Left renal cortex interstitium (tissue), 4 donors: ENCODE measurements at regions not wholly inside any gene's neighbourhood (a gene's known extent, or its start where the extent isn't known, plus 50 kb on each side); places are given as distances from the start of the nearest gene placed in this dataset.
"Not testable (repeated sequence)": the region's sequence is repeated elsewhere in the genome, so short reads cannot be mapped to it uniquely, and the experiment has no call there.

Experiments
- DNase-seq, 4 donors: peaks; one replicate each; pipeline ENCODE4 v3.0.0-alpha.2; 2013; ENCODE audit warnings: low read depth in 4 of 4, low spot score in 2 of 4, missing footprints in 1 of 4

- peak in 3 of 4 donors; percentile 49 to 79 (median 55) for DNase-seq
These were observed 89.4 kb downstream of the ANXA2R start for GRCh38 chr5:42950456-42951292.

- no peak for DNase-seq
These were observed 90.0 kb downstream of the ANXA2R start for GRCh38 chr5:42950116-42950455.

- no peak for DNase-seq
These were observed 90.6 kb downstream of the ANXA2R start for GRCh38 chr5:42949348-42950115.

GRCh38 chr5:42948961-42949347 lies 91.2 kb downstream of the ANXA2R start:
- no peak for DNase-seq

- DNase-seq: no peak
These were observed 95.1 kb downstream of the ANXA2R start for GRCh38 chr5:42944989-42945388.

GRCh38 chr5:42943931-42944631 lies 96.0 kb downstream of the ANXA2R start:
- no peak for DNase-seq

- no peak for DNase-seq
These were observed 99.3 kb downstream of the ANXA2R start for GRCh38 chr5:42940853-42941252.

- DNase-seq: not testable (repeated sequence)
These were observed 108.1 kb downstream of the ANXA2R start for GRCh38 chr5:42932011-42932410.

- not testable (repeated sequence) for DNase-seq
These were observed 108.7 kb downstream of the ANXA2R start for GRCh38 chr5:42931451-42931850.

- no peak for DNase-seq
These were observed 109.2 kb downstream of the ANXA2R start for GRCh38 chr5:42930934-42931333.

GRCh38 chr5:42929871-42930270 lies 110.2 kb downstream of the ANXA2R start:
- no peak for DNase-seq

- DNase-seq: no peak
These were observed 112.4 kb downstream of the ANXA2R start for GRCh38 chr5:42927730-42928129.

GRCh38 chr5:42924686-42925085 lies 113.0 kb upstream of the SELENOP start:
- no peak for DNase-seq

- no peak for DNase-seq
These were observed 112.5 kb upstream of the SELENOP start for GRCh38 chr5:42924226-42924625.

- no peak for DNase-seq
These were observed 112.0 kb upstream of the SELENOP start for GRCh38 chr5:42923710-42924109.

- DNase-seq: no peak
These were observed 107.9 kb upstream of the SELENOP start for GRCh38 chr5:42919600-42919999.

- no peak for DNase-seq
These were observed 103.7 kb upstream of the SELENOP start for GRCh38 chr5:42915306-42915866.

GRCh38 chr5:42912184-42912798 lies 100.6 kb upstream of the SELENOP start:
- no peak for DNase-seq

- peak; percentile 68 to 78 (median 76) for DNase-seq
These were observed 97.1 kb upstream of the SELENOP start for GRCh38 chr5:42908509-42909488.
